GM21526 (cell line): ENCODE measurements at regions not wholly inside any gene's neighbourhood (a gene's known extent, or its start where the extent isn't known, plus 50 kb on each side); places are given as distances from the start of the nearest gene placed in this dataset.
A peak's percentile ranks its signal among the peaks of the same experiment; 100 is the strongest.
"Not testable (repeated sequence)": the region's sequence is repeated elsewhere in the genome, so short reads cannot be mapped to it uniquely, and the experiment has no call there.

Experiments used
- ATAC-seq: cut with Tn5 transposase; IDR thresholded peaks from one replicate; pipeline ENCODE4 v1.9.1; 2021; ENCODE audit warnings: moderate library complexity; ENCODE audit not compliant: unreplicated experiment, low FRiP score

GRCh38 chr5:124022966-124023365 is 511.0 kb downstream of the CSNK1G3 start:
- no peak for ATAC-seq

GRCh38 chr5:124021776-124022175 is 509.8 kb downstream of the CSNK1G3 start:
- ATAC-seq, result no peak

GRCh38 chr5:124021066-124021641 is 509.2 kb downstream of the CSNK1G3 start:
- ATAC-seq, result no peak

- ATAC-seq, result not testable (repeated sequence)
Measured at GRCh38 chr5:124017321-124017720, 505.3 kb downstream of the CSNK1G3 start.

- no peak for ATAC-seq
Measured at GRCh38 chr5:124007675-124008398, 495.9 kb downstream of the CSNK1G3 start.

GRCh38 chr5:124001036-124001615 is 489.1 kb downstream of the CSNK1G3 start:
- ATAC-seq, result no peak

GRCh38 chr5:124000538-124000937 is 488.6 kb downstream of the CSNK1G3 start:
- ATAC-seq, result no peak

- ATAC-seq, result no peak
Measured at GRCh38 chr5:123997462-123998215, 485.7 kb downstream of the CSNK1G3 start.

- ATAC-seq, result no peak
Measured at GRCh38 chr5:123997064-123997461, 485.1 kb downstream of the CSNK1G3 start.

- no peak for ATAC-seq
Measured at GRCh38 chr5:123992641-123993040, 480.7 kb downstream of the CSNK1G3 start.

GRCh38 chr5:123987956-123988355 is 476.0 kb downstream of the CSNK1G3 start:
- ATAC-seq, result no peak

- peak; percentile 64 for ATAC-seq
Measured at GRCh38 chr5:123976379-123977033, 464.5 kb downstream of the CSNK1G3 start.

- ATAC-seq, result not testable (repeated sequence)
Measured at GRCh38 chr5:123975521-123975920, 463.5 kb downstream of the CSNK1G3 start.

- no peak for ATAC-seq
Measured at GRCh38 chr5:123966781-123967180, 454.8 kb downstream of the CSNK1G3 start.

GRCh38 chr5:123965626-123966025 is 453.6 kb downstream of the CSNK1G3 start:
- ATAC-seq, result no peak

GRCh38 chr5:123964884-123965283 is 452.9 kb downstream of the CSNK1G3 start:
- no peak for ATAC-seq

- no peak for ATAC-seq
Measured at GRCh38 chr5:123960526-123960925, 448.5 kb downstream of the CSNK1G3 start.

- ATAC-seq, result no peak
Measured at GRCh38 chr5:123951582-123951977, 439.6 kb downstream of the CSNK1G3 start.

GRCh38 chr5:123950701-123951581 is 439.0 kb downstream of the CSNK1G3 start:
- no peak for ATAC-seq
